HCT116 (cell line): ENCODE measurements at regions not wholly inside any gene's neighbourhood (a gene's known extent, or its start where the extent isn't known, plus 50 kb on each side); places are given as distances from the start of the nearest gene placed in this dataset.

Source experiments
- ATAC-seq: fragments of 200-7000 bp; cut with Tn5 transposase; 2 replicates; pipeline ENCODE4 v1.9.1; 2020; ENCODE audit warnings: mild to moderate bottlenecking, moderate library complexity
- BruUV-seq: library from RNA; stranded (reverse); fragments of 400-500 nt; replicated peaks from 2 replicates; lab custom pipeline; 2021; lab: Mats Ljungman, UMichigan
- CTCF ChIA-PET: fragments of 300-600 bp; sonication (Branson Sonifier 250); formaldehyde crosslinking; loops from one replicate; lab custom pipeline; 2021; ENCODE audit warnings: antibody characterized with exemption; lab: Charles Lee
- POLR2A ChIA-PET: fragments of 300-600, 350-600 bp; sonication (Branson Sonifier 250); formaldehyde crosslinking; loops from one replicate; lab custom pipeline; 2021; ENCODE audit warnings: antibody characterized with exemption; lab: Charles Lee
- RAD21 ChIA-PET, 2 experiments: fragments of 300-600 bp; sonication (Branson Sonifier 250); formaldehyde crosslinking; loops; one replicate each; lab custom pipeline; 2023; ENCODE audit warnings: low total read pairs in 2 of 2; ENCODE audit not compliant: uncharacterized antibody in 2 of 2, unreplicated experiment in 2 of 2, low non-redundant PET in 1 of 2; lab: Charles Lee
- DNase-seq: peaks from one replicate; pipeline ENCODE4 v3.0.0-alpha.2; 2010; ENCODE audit warnings: low read depth, low spot score
- H2AFZ ChIP-seq: fragments of 200-600 bp; shearing (Covaris generic), sonication (generic); 2 replicates; pipeline ENCODE4 v1.6.1; 2017; ENCODE audit warnings: low read depth, mixed run types, mixed read lengths, antibody characterized with exemption, low read length; ENCODE audit not compliant: poor library complexity, severe bottlenecking
- H3K27ac ChIP-seq: 2 replicates; pipeline ENCODE4 v1.5.1; 2012; ENCODE audit warnings: low read depth, low read length
- H3K27me3 ChIP-seq: fragments of 200-600 bp; sonication (generic); 2 replicates; pipeline ENCODE4 v1.6.1; 2016; ENCODE audit warnings: mixed run types, low read length, mixed read lengths; ENCODE audit not compliant: insufficient read depth
- H3K36me3 ChIP-seq, 2 experiments: fragments of 200-500 bp in 1 of 2; fragments of 200-600 bp in 1 of 2; sonication (Bioruptor generic) in 1 of 2; sonication (generic) in 1 of 2; 2 replicates each; pipeline versions ENCODE4 v1.5.1 to v1.6.1; 2014 to 2016; ENCODE audit warnings: low read length in 2 of 2, inconsistent platforms in 1 of 2, mixed read lengths in 1 of 2, mixed run types in 1 of 2; ENCODE audit not compliant: insufficient read depth in 2 of 2, control insufficient read depth in 1 of 2
- H3K4me1 ChIP-seq, 2 experiments: fragments of 200-600 bp in 1 of 2; sonication (generic) in 1 of 2; 2 replicates each; pipeline versions ENCODE4 v1.5.1 to v1.6.1; 2012 to 2017; ENCODE audit warnings: low read length in 2 of 2, inconsistent platforms in 1 of 2, mild to moderate bottlenecking in 1 of 2, mixed read lengths in 1 of 2, mixed run types in 1 of 2, moderate library complexity in 1 of 2; ENCODE audit not compliant: insufficient read depth in 2 of 2, control insufficient read depth in 1 of 2
- H3K4me2 ChIP-seq: fragments of 200-600 bp; sonication (generic); 2 replicates; pipeline ENCODE4 v1.6.1; 2017; ENCODE audit warnings: mixed run types, low read length, mixed read lengths
- H3K4me3 ChIP-seq, 2 experiments: fragments of 200-600 bp in 1 of 2; sonication (generic) in 1 of 2; replicated peaks in 1 of 2; 2 replicates each; pipeline ENCODE4 v1.5.1; 2011 to 2016; ENCODE audit warnings: low read length in 2 of 2, control low read depth in 1 of 2, low read depth in 1 of 2, mild to moderate bottlenecking in 1 of 2, mixed read lengths in 1 of 2, mixed run types in 1 of 2
- H3K79me2 ChIP-seq: fragments of 200-600 bp; sonication (generic); 2 replicates; pipeline ENCODE4 v1.6.1; 2017; ENCODE audit warnings: mild to moderate bottlenecking, mixed run types, low read length, moderate library complexity, mixed read lengths; ENCODE audit not compliant: insufficient read depth
- H3K9ac ChIP-seq: fragments of 200-600 bp; sonication (generic); 2 replicates; pipeline ENCODE4 v1.6.1; 2016; ENCODE audit warnings: low read length, mixed read lengths
- H3K9me2 ChIP-seq: fragments of 200-600 bp; sonication (generic), shearing (Covaris generic); 2 replicates; pipeline ENCODE4 v1.6.1; 2017; ENCODE audit warnings: mixed run types, mild to moderate bottlenecking, moderate library complexity; ENCODE audit not compliant: insufficient read depth
- H3K9me3 ChIP-seq, 2 experiments: fragments of 200-500 bp in 1 of 2; fragments of 200-600 bp in 1 of 2; sonication (Bioruptor generic) in 1 of 2; sonication (generic) in 1 of 2; 2 replicates each; pipeline ENCODE4 v1.6.1; 2014 to 2017; ENCODE audit warnings: low read length in 2 of 2, mixed read lengths in 2 of 2, inconsistent platforms in 1 of 2, low read depth in 1 of 2, mild to moderate bottlenecking in 1 of 2, mixed run types in 1 of 2, moderate library complexity in 1 of 2; ENCODE audit not compliant: control insufficient read depth in 1 of 2, insufficient read depth in 1 of 2
- H4K20me1 ChIP-seq: fragments of 200-600 bp; sonication (generic), shearing (Covaris generic); 2 replicates; pipeline ENCODE4 v1.6.1; 2017; ENCODE audit warnings: mixed run types, mild to moderate bottlenecking, moderate library complexity; ENCODE audit not compliant: insufficient read depth
- CBX3 ChIP-seq: IDR thresholded peaks from 2 replicates; pipeline ENCODE4 v1.6.1; 2012; ENCODE audit warnings: low read depth
- CEBPB ChIP-seq: IDR thresholded peaks from 2 replicates; pipeline ENCODE4 v1.6.1; 2012; ENCODE audit warnings: low read depth
- EGR1 ChIP-seq: IDR thresholded peaks from 2 replicates; pipeline ENCODE4 v1.6.1; 2012; ENCODE audit warnings: low read depth
- EZH2 ChIP-seq: fragments of 200-600 bp; sonication (generic); IDR thresholded peaks from 2 replicates; pipeline ENCODE4 v1.6.1; 2017; ENCODE audit warnings: antibody characterized with exemption, mixed run types
- EZH2phosphoT487 ChIP-seq: fragments of 200-600 bp; IDR thresholded peaks from 2 replicates; pipeline ENCODE4 v1.6.1; 2018; ENCODE audit warnings: antibody characterized with exemption, borderline replicate concordance
- FOSL1 ChIP-seq: IDR thresholded peaks from 2 replicates; pipeline ENCODE4 v1.6.1; 2012; ENCODE audit warnings: low read depth
- POLR2A ChIP-seq: IDR thresholded peaks from 2 replicates; pipeline ENCODE4 v1.7.0; 2011; ENCODE audit warnings: borderline replicate concordance; ENCODE audit not compliant: insufficient read depth, insufficient read length; ENCODE audit errors: extremely low read depth
- POLR2AphosphoS5 ChIP-seq: IDR thresholded peaks from 2 replicates; pipeline ENCODE4 v1.6.1; 2011; ENCODE audit warnings: mild to moderate bottlenecking, low read depth, low read length, moderate library complexity
- RAD21 ChIP-seq: IDR thresholded peaks from 2 replicates; pipeline ENCODE4 v1.6.1; 2012; ENCODE audit warnings: low read depth, mild to moderate bottlenecking
- SP1 ChIP-seq: IDR thresholded peaks from 2 replicates; pipeline ENCODE4 v1.6.1; 2012; ENCODE audit warnings: low read depth
- SRF ChIP-seq: IDR thresholded peaks from 2 replicates; pipeline ENCODE4 v1.6.1; 2012; ENCODE audit warnings: low read depth
- YY1 ChIP-seq: IDR thresholded peaks from 2 replicates; pipeline ENCODE4 v1.6.1; 2011; ENCODE audit warnings: low read length, low read depth, moderate library complexity, mild to moderate bottlenecking; ENCODE audit not compliant: insufficient replicate concordance; ENCODE audit errors: extremely low read depth
- ZFX ChIP-seq: fragments of 450-650 bp; IDR thresholded peaks from 2 replicates; pipeline ENCODE4 v1.6.1; 2017
- ZNF274 ChIP-seq: fragments of 200-500 bp; sonication (Bioruptor generic); IDR thresholded peaks from 2 replicates; pipeline ENCODE4 v1.6.1; 2014; ENCODE audit warnings: mild to moderate bottlenecking, low read depth, low read length, inconsistent platforms
- intact Hi-C: fragments of 100-400 bp; cut with micrococcal nuclease; formaldehyde crosslinking; loops from 2 replicates; pipeline ENCODE4 v1.10.0; 2022
- TF ChIP-seq, protein P1 (sequence below), 3 experiments: fragments of 200-600 bp in 1 of 3; sonication (generic) in 1 of 3; IDR thresholded peaks in 2 of 3; conservative IDR thresholded peaks in 1 of 3; 2 replicates each; pipeline ENCODE4 v1.5.1; 2012 to 2017; ENCODE audit warnings: low read depth in 2 of 3, low read length in 2 of 3, antibody characterized with exemption in 1 of 3, borderline replicate concordance in 1 of 3, control low read depth in 1 of 3, mild to moderate bottlenecking in 1 of 3, mixed read lengths in 1 of 3, mixed run types in 1 of 3, moderate library complexity in 1 of 3; ENCODE audit not compliant: insufficient read depth in 1 of 3
- TF ChIP-seq, protein P2 (sequence below): IDR thresholded peaks from 2 replicates; pipeline ENCODE4 v1.6.1; 2011; ENCODE audit warnings: mild to moderate bottlenecking, low read length, moderate library complexity; ENCODE audit not compliant: insufficient replicate concordance; ENCODE audit errors: extremely low read depth

DNA sequence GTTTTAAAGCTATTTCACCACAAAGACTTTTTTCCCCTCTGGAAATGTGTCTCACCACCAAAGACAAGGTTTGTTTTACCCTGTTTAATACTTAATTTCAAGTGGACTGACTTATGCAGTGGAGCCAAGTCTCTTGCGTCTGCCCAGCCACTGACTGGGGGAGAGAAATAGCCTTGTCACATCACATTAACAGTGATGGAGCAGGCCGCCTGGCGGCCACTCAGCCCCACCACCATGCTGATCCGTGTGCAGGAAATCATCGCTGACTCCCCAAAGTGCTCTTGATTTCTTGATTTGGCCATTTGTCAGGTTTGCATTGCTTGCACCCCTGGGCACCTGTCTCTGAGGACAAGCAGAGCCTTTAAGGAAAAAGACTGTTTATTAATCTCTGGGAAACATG, 334.1 kb downstream of the GLRX3 start:
- Histone ChIP-seq H4K20me1 (no peaks in the 10 kb centered on the region), H3K27ac (no peak overlapping the region), H3K4me3 (no peak overlapping the region), H3K9me2 (no peaks in the 10 kb centered on the region), H2AFZ (no peak overlapping the region), H3K36me3 (no peaks in the 10 kb centered on the region), H3K9me3 (no peaks in the 10 kb centered on the region), H3K27me3 (no peaks in the 10 kb centered on the region), H3K4me2 (no peak overlapping the region), H3K4me1 (no peaks in the 10 kb centered on the region), H3K9ac (no peak overlapping the region), H3K79me2 (no peaks in the 10 kb centered on the region)
- no peak for ATAC-seq
- ChIA-PET RAD21 (no interaction called here), CTCF (no interaction called here), POLR2A (no interaction called here)
- no peak for TF ChIP-seq EGR1
- intact Hi-C loops, result no loop called here
- no TSS peak for BruUV-seq
- DNase-seq, result no peak

DNA sequence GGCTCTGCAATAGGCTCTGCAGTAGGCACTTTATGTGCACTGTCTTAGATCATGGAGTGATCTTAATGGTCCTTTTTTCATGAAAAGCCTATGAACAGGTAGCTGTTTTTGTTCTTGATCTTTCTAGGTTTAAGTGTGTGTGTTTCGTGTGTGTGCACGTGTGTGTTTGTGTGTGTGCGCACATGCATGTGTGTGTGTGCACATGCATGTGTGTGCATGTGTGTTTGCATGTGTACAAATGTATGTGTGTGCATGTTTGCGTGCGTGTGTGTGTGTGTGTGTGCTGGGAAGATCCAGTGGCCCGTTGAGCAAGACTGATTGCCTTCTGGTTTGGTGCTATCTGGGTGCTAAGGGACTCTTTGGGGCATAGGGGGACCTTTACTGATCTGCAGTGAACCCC, 334.8 kb downstream of the GLRX3 start:
- no peak overlapping the region for H3K9ac ChIP-seq
- RAD21 ChIA-PET, result no interaction called here
- H3K27ac ChIP-seq, result no peak overlapping the region

More for the DNA sequence above, 334.8 kb downstream of the GLRX3 start:
- BruUV-seq, result no TSS peak
- no peaks in the 10 kb centered on the region for H3K9me2 ChIP-seq
- H4K20me1 ChIP-seq, result no peaks in the 10 kb centered on the region
- CTCF ChIA-PET, result no interaction called here
- H3K4me3 ChIP-seq, result no peak overlapping the region
- ATAC-seq (no peak), DNase-seq (no peak)
- no peaks in the 10 kb centered on the region for H3K9me3 ChIP-seq
- no peaks in the 10 kb centered on the region for H3K79me2 ChIP-seq
- POLR2A ChIA-PET, result no interaction called here
- H3K36me3 ChIP-seq, result no peaks in the 10 kb centered on the region
- intact Hi-C loops, result no loop called here
- no peak overlapping the region for H3K4me2 ChIP-seq
- TF ChIP-seq YY1, result no peak
- TF ChIP-seq SP1, result no peak
- TF ChIP-seq, protein P1, sequence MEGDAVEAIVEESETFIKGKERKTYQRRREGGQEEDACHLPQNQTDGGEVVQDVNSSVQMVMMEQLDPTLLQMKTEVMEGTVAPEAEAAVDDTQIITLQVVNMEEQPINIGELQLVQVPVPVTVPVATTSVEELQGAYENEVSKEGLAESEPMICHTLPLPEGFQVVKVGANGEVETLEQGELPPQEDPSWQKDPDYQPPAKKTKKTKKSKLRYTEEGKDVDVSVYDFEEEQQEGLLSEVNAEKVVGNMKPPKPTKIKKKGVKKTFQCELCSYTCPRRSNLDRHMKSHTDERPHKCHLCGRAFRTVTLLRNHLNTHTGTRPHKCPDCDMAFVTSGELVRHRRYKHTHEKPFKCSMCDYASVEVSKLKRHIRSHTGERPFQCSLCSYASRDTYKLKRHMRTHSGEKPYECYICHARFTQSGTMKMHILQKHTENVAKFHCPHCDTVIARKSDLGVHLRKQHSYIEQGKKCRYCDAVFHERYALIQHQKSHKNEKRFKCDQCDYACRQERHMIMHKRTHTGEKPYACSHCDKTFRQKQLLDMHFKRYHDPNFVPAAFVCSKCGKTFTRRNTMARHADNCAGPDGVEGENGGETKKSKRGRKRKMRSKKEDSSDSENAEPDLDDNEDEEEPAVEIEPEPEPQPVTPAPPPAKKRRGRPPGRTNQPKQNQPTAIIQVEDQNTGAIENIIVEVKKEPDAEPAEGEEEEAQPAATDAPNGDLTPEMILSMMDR (IDR thresholded peaks at IDR 0.05 in 2 of 3, conservative IDR thresholded peaks at IDR 0.05 in 1 of 3; ENCODE audit: borderline replicate concordance in 1 of 3, insufficient read depth in 1 of 3, low read depth in 2 of 3, low read length in 2 of 3), result no peak
- no peak for TF ChIP-seq FOSL1
- no peak for TF ChIP-seq POLR2AphosphoS5
- no peak for TF ChIP-seq EGR1
- TF ChIP-seq CBX3, result no peak
- TF ChIP-seq, protein P2, sequence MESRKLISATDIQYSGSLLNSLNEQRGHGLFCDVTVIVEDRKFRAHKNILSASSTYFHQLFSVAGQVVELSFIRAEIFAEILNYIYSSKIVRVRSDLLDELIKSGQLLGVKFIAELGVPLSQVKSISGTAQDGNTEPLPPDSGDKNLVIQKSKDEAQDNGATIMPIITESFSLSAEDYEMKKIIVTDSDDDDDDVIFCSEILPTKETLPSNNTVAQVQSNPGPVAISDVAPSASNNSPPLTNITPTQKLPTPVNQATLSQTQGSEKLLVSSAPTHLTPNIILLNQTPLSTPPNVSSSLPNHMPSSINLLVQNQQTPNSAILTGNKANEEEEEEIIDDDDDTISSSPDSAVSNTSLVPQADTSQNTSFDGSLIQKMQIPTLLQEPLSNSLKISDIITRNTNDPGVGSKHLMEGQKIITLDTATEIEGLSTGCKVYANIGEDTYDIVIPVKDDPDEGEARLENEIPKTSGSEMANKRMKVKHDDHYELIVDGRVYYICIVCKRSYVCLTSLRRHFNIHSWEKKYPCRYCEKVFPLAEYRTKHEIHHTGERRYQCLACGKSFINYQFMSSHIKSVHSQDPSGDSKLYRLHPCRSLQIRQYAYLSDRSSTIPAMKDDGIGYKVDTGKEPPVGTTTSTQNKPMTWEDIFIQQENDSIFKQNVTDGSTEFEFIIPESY, result no peak
- no peak for TF ChIP-seq EZH2
- TF ChIP-seq ZFX, result no peak
- TF ChIP-seq ZNF274, result no peak
- TF ChIP-seq POLR2A, result no peak
- no peak for TF ChIP-seq SRF
- TF ChIP-seq EZH2phosphoT487, result no peak
- no peak for TF ChIP-seq RAD21
- TF ChIP-seq CEBPB, result no peak
- H2AFZ ChIP-seq, result no peak overlapping the region
- no peaks in the 10 kb centered on the region for H3K4me1 ChIP-seq
- H3K27me3 ChIP-seq, result no peaks in the 10 kb centered on the region
